HepG2 (cell line): ENCODE measurements at regions not wholly inside any gene's neighbourhood (a gene's known extent, or its start where the extent isn't known, plus 50 kb on each side); places are given as distances from the start of the nearest gene placed in this dataset.
A peak's percentile ranks its signal among the peaks of the same experiment; 100 is the strongest.

Experiments
- ATF7-NPFF ChIP-seq: sonication (generic); formaldehyde crosslinking; IDR thresholded peaks from 2 replicates; pipeline ENCODE4 v1.8.1; 2023; ENCODE audit warnings: mild to moderate bottlenecking, low read depth, missing genetic modification reagents, moderate library complexity
- DPF2 ChIP-seq: sonication (generic); formaldehyde crosslinking; IDR thresholded peaks from 2 replicates; pipeline ENCODE4 v1.4.0; 2020; ENCODE audit warnings: mild to moderate bottlenecking, low read depth, missing genetic modification reagents, borderline replicate concordance
- ELF3 ChIP-seq: IDR thresholded peaks from 2 replicates; pipeline ENCODE4 v1.6.1; 2016; ENCODE audit warnings: missing genetic modification reagents, missing compliant biosample characterization
- EP300 ChIP-seq, 3 experiments: sonication (generic) in 1 of 3; formaldehyde crosslinking in 1 of 3; IDR thresholded peaks; 2 replicates each; pipeline versions ENCODE4 v1.5.1 to v1.6.1; 2011 to 2020; ENCODE audit warnings: low read depth in 2 of 3, low read length in 2 of 3, borderline replicate concordance in 1 of 3, improper control_type of control experiment in 1 of 3, mild to moderate bottlenecking in 1 of 3, missing genetic modification reagents in 1 of 3, moderate library complexity in 1 of 3
- HNF4A ChIP-seq: sonication (generic); formaldehyde crosslinking; IDR thresholded peaks from 2 replicates; pipeline ENCODE4 v1.4.0; 2020; ENCODE audit warnings: missing genetic modification reagents
- ISX ChIP-seq: sonication (generic); formaldehyde crosslinking; conservative IDR thresholded peaks from 2 replicates; pipeline ENCODE4 v1.5.0; 2020; ENCODE audit warnings: missing genetic modification reagents
- MAFF ChIP-seq: IDR thresholded peaks from 2 replicates; pipeline ENCODE4 v1.6.1; 2011; ENCODE audit warnings: low read depth, low read length, improper control_type of control experiment
- MIXL1 ChIP-seq: IDR thresholded peaks from 2 replicates; pipeline ENCODE4 v1.6.1; 2016
- NFIC ChIP-seq: IDR thresholded peaks from 2 replicates; pipeline ENCODE4 v1.6.1; 2012; ENCODE audit warnings: mild to moderate bottlenecking, low read length, inconsistent platforms
- SAP130 ChIP-seq: IDR thresholded peaks from 2 replicates; pipeline ENCODE4 v1.6.1; 2016; ENCODE audit warnings: low read depth
- ZNF652 ChIP-seq: IDR thresholded peaks from 2 replicates; pipeline ENCODE4 v1.6.1; 2016; ENCODE audit warnings: low read depth, borderline replicate concordance
- ZNF792 ChIP-seq: IDR thresholded peaks from 2 replicates; pipeline ENCODE4 v1.6.1; 2016
- ZNF878 ChIP-seq: sonication (generic); formaldehyde crosslinking; IDR thresholded peaks from 2 replicates; pipeline ENCODE4 v1.8.1; 2023; ENCODE audit warnings: mild to moderate bottlenecking, missing genetic modification reagents, moderate library complexity
- TF ChIP-seq, protein P1 (sequence below): sonication (generic); formaldehyde crosslinking; IDR thresholded peaks from 2 replicates; pipeline ENCODE4 v1.4.0; 2020; ENCODE audit warnings: missing genetic modification reagents
- TF ChIP-seq, protein P2 (sequence below): sonication (generic); formaldehyde crosslinking; IDR thresholded peaks from 2 replicates; pipeline ENCODE4 v1.4.0; 2020; ENCODE audit warnings: missing genetic modification reagents, borderline replicate concordance
- TF ChIP-seq, protein P3 (sequence below): sonication (generic); formaldehyde crosslinking; IDR thresholded peaks from 2 replicates; pipeline ENCODE4 v1.5.0; 2020; ENCODE audit warnings: missing genetic modification reagents
- TF ChIP-seq, protein P4 (sequence below): IDR thresholded peaks from 2 replicates; pipeline ENCODE4 v1.6.1; 2016; ENCODE audit warnings: low read depth, control low read depth
- TF ChIP-seq, protein P5 (sequence below), 2 experiments: sonication (generic) in 1 of 2; formaldehyde crosslinking in 1 of 2; IDR thresholded peaks; 2 replicates each; pipeline versions ENCODE4 v1.4.0 to v1.6.1; 2016 to 2020; ENCODE audit warnings: borderline replicate concordance in 1 of 2, low read depth in 1 of 2, mild to moderate bottlenecking in 1 of 2, missing genetic modification reagents in 1 of 2

DNA sequence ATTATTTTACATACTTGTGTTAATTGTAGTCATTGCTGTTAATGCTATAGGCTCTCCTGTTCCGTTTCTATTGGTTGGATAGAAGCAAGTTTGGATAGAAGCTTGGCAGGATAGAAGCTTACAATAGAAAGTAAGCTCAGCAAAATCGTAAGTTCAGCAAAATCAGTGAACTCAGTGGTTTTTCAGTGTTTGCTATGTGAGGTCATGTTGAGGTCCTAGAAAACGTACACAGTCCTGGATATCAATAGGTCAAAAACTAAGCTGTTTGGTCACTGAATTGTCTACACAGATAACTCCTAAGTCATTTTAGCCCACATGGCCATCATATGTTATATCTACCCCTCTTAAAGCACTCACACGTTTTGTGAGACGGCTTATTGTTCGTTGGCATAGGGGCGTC is 299.4 kb downstream of the MAN2A1 start (continued):
- TF ChIP-seq NFIC = peak; percentile 23; the same call in 1 of the 2 replicates
- TF ChIP-seq, protein P1, sequence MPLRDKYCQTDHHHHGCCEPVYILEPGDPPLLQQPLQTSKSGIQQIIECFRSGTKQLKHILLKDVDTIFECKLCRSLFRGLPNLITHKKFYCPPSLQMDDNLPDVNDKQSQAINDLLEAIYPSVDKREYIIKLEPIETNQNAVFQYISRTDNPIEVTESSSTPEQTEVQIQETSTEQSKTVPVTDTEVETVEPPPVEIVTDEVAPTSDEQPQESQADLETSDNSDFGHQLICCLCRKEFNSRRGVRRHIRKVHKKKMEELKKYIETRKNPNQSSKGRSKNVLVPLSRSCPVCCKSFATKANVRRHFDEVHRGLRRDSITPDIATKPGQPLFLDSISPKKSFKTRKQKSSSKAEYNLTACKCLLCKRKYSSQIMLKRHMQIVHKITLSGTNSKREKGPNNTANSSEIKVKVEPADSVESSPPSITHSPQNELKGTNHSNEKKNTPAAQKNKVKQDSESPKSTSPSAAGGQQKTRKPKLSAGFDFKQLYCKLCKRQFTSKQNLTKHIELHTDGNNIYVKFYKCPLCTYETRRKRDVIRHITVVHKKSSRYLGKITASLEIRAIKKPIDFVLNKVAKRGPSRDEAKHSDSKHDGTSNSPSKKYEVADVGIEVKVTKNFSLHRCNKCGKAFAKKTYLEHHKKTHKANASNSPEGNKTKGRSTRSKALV (CRISPR knock-in tag) = 0 out of 2 replicates have a peak, but pooled peaks have one; percentile 28
- TF ChIP-seq MIXL1 = peak; percentile 71
- TF ChIP-seq, protein P2, sequence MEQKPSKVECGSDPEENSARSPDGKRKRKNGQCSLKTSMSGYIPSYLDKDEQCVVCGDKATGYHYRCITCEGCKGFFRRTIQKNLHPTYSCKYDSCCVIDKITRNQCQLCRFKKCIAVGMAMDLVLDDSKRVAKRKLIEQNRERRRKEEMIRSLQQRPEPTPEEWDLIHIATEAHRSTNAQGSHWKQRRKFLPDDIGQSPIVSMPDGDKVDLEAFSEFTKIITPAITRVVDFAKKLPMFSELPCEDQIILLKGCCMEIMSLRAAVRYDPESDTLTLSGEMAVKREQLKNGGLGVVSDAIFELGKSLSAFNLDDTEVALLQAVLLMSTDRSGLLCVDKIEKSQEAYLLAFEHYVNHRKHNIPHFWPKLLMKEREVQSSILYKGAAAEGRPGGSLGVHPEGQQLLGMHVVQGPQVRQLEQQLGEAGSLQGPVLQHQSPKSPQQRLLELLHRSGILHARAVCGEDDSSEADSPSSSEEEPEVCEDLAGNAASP = peak; percentile 85; the same call in 1 of the 2 replicates
- TF ChIP-seq ZNF652 (CRISPR knock-in tag) = no peak
- TF ChIP-seq, protein P3, sequence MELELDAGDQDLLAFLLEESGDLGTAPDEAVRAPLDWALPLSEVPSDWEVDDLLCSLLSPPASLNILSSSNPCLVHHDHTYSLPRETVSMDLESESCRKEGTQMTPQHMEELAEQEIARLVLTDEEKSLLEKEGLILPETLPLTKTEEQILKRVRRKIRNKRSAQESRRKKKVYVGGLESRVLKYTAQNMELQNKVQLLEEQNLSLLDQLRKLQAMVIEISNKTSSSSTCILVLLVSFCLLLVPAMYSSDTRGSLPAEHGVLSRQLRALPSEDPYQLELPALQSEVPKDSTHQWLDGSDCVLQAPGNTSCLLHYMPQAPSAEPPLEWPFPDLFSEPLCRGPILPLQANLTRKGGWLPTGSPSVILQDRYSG (CRISPR knock-in tag) = no peak
- 0 out of 2 replicates have a peak, but pooled peaks have one; percentile 27 for TF ChIP-seq ATF7-NPFF
- peak; percentile 89 for TF ChIP-seq MAFF
- 0 out of 2 replicates have a peak, but pooled peaks have one; percentile 26 for TF ChIP-seq DPF2 (CRISPR knock-in tag)
- peak; percentile 64 for TF ChIP-seq SAP130
- TF ChIP-seq ISX (CRISPR knock-in tag) = 0 out of 2 replicates have a peak, but pooled peaks have one; percentile 21
- TF ChIP-seq ZNF792 (CRISPR knock-in tag) = peak; percentile 77; the same call in 1 of the 2 replicates
- TF ChIP-seq HNF4A (CRISPR knock-in tag) = peak; percentile 74
- TF ChIP-seq, protein P4, sequence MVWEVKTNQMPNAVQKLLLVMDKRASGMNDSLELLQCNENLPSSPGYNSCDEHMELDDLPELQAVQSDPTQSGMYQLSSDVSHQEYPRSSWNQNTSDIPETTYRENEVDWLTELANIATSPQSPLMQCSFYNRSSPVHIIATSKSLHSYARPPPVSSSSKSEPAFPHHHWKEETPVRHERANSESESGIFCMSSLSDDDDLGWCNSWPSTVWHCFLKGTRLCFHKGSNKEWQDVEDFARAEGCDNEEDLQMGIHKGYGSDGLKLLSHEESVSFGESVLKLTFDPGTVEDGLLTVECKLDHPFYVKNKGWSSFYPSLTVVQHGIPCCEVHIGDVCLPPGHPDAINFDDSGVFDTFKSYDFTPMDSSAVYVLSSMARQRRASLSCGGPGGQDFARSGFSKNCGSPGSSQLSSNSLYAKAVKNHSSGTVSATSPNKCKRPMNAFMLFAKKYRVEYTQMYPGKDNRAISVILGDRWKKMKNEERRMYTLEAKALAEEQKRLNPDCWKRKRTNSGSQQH (CRISPR knock-in tag) = no peak
- peak; percentile 22; the same call in 1 of the 2 replicates for TF ChIP-seq ELF3 (CRISPR knock-in tag)
- peak in 1 of 2 experiments; percentile 81; a peak in 2 of 4 replicates for TF ChIP-seq EP300 (IDR thresholded peaks at IDR 0.05; ENCODE audit: low read depth in 2 of 2, low read length in 2 of 2)
- TF ChIP-seq EP300 (CRISPR knock-in tag; IDR thresholded peaks at IDR 0.05; ENCODE audit: borderline replicate concordance) = no peak
- peak; percentile 27; the same call in 1 of the 2 replicates for TF ChIP-seq ZNF878 (CRISPR knock-in tag)
- TF ChIP-seq, protein P5, sequence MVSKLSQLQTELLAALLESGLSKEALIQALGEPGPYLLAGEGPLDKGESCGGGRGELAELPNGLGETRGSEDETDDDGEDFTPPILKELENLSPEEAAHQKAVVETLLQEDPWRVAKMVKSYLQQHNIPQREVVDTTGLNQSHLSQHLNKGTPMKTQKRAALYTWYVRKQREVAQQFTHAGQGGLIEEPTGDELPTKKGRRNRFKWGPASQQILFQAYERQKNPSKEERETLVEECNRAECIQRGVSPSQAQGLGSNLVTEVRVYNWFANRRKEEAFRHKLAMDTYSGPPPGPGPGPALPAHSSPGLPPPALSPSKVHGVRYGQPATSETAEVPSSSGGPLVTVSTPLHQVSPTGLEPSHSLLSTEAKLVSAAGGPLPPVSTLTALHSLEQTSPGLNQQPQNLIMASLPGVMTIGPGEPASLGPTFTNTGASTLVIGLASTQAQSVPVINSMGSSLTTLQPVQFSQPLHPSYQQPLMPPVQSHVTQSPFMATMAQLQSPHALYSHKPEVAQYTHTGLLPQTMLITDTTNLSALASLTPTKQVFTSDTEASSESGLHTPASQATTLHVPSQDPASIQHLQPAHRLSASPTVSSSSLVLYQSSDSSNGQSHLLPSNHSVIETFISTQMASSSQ (IDR thresholded peaks at IDR 0.05; ENCODE audit: low read depth) = peak; percentile 77
- TF ChIP-seq, protein P5 (CRISPR knock-in tag; IDR thresholded peaks at IDR 0.05; ENCODE audit: borderline replicate concordance) = peak; percentile 67; the same call in 1 of the 2 replicates
